HL-60 (cell line): ENCODE measurements at regions not wholly inside any gene's neighbourhood (a gene's known extent, or its start where the extent isn't known, plus 50 kb on each side); places are given as distances from the start of the nearest gene placed in this dataset.

Source experiments
- POLR2AphosphoS5 ChIP-seq: IDR thresholded peaks from 2 replicates; pipeline ENCODE4 v1.6.1; 2012; ENCODE audit warnings: low read depth
- TF ChIP-seq, protein P1 (sequence below): IDR thresholded peaks from one replicate; pipeline ENCODE4 v1.5.1; 2011; ENCODE audit warnings: low read length, control low read depth, inconsistent platforms; ENCODE audit not compliant: insufficient read depth

DNA sequence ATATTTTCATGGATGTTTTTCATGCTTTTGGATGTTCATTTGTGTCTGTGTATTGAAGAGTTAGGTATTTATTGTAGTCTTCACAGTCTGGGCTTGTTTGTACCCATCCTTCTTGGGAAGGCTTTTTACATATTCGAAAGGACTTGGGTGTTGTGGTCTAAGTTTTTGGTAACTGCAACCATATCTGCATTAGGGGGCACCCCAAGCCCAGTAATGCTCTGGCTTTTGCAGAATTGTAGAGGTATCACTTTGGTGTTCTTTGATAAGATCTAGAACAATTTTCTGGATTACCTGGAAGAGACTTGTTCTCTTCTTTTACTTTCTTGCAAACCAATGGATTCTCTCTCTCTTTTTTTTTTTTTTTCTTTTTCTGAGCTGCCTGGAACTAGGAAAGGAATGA, 581.3 kb downstream of the DACH1 start:
- TF ChIP-seq, protein P1, sequence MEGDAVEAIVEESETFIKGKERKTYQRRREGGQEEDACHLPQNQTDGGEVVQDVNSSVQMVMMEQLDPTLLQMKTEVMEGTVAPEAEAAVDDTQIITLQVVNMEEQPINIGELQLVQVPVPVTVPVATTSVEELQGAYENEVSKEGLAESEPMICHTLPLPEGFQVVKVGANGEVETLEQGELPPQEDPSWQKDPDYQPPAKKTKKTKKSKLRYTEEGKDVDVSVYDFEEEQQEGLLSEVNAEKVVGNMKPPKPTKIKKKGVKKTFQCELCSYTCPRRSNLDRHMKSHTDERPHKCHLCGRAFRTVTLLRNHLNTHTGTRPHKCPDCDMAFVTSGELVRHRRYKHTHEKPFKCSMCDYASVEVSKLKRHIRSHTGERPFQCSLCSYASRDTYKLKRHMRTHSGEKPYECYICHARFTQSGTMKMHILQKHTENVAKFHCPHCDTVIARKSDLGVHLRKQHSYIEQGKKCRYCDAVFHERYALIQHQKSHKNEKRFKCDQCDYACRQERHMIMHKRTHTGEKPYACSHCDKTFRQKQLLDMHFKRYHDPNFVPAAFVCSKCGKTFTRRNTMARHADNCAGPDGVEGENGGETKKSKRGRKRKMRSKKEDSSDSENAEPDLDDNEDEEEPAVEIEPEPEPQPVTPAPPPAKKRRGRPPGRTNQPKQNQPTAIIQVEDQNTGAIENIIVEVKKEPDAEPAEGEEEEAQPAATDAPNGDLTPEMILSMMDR = no peak
- TF ChIP-seq POLR2AphosphoS5 = no peak
